WTC11 (cell line): ENCODE measurements at regions not wholly inside any gene's neighbourhood (a gene's known extent, or its start where the extent isn't known, plus 50 kb on each side); places are given as distances from the start of the nearest gene placed in this dataset.

Experiments used
- ATAC-seq: fragments of 200-7000 bp; cut with Tn5 transposase; 2 replicates; pipeline ENCODE4 v1.10.0; 2021; ENCODE audit warnings: mild to moderate bottlenecking, moderate library complexity
- CTCF ChIA-PET: fragments of 300-600 bp; sonication (Branson Sonifier 250); formaldehyde crosslinking; loops from one replicate; lab custom pipeline; 2021; ENCODE audit warnings: antibody characterized with exemption; lab: Charles Lee
- POLR2A ChIA-PET: fragments of 350-600 bp; sonication (Branson Sonifier 250); formaldehyde crosslinking; loops from one replicate; lab custom pipeline; 2021; ENCODE audit warnings: antibody characterized with exemption; lab: Charles Lee
- DNase-seq: peaks from one replicate; pipeline ENCODE4 v3.0.0; 2021; ENCODE audit warnings: low spot score
- H3K27ac Mint-ChIP-seq: 2 replicates; pipeline ENCODE4 v1.8.0; 2021; ENCODE audit warnings: mixed read lengths
- H3K27me3 Mint-ChIP-seq: 2 replicates; pipeline ENCODE4 v1.8.0; 2021; ENCODE audit warnings: low read depth, mild to moderate bottlenecking, moderate library complexity, mixed read lengths
- H3K36me3 Mint-ChIP-seq: 2 replicates; pipeline ENCODE4 v1.8.0; 2021; ENCODE audit warnings: mixed read lengths
- H3K4me1 Mint-ChIP-seq: 2 replicates; pipeline ENCODE4 v1.8.0; 2022; ENCODE audit warnings: mixed read lengths
- H3K4me3 Mint-ChIP-seq: 2 replicates; pipeline ENCODE4 v1.8.0; 2021; ENCODE audit warnings: mild to moderate bottlenecking, moderate library complexity, mixed read lengths
- H3K9me3 Mint-ChIP-seq: 2 replicates; pipeline ENCODE4 v1.8.0; 2021; ENCODE audit warnings: mixed read lengths
- ATF1 ChIP-seq: sonication (generic); formaldehyde crosslinking; IDR thresholded peaks from 2 replicates; pipeline ENCODE4 v1.8.1; 2023; ENCODE audit warnings: mild to moderate bottlenecking, moderate library complexity, missing genetic modification reagents
- CREM ChIP-seq: sonication (generic); formaldehyde crosslinking; IDR thresholded peaks from 2 replicates; pipeline ENCODE4 v1.8.1; 2022; ENCODE audit warnings: mild to moderate bottlenecking, missing genetic modification reagents, moderate library complexity
- FOXJ3 ChIP-seq: sonication (generic); formaldehyde crosslinking; IDR thresholded peaks from 2 replicates; pipeline ENCODE4 v1.9.0; 2021; ENCODE audit warnings: missing genetic modification reagents, mild to moderate bottlenecking, borderline replicate concordance
- FOXK1 ChIP-seq: sonication (generic); formaldehyde crosslinking; IDR thresholded peaks from 2 replicates; pipeline ENCODE4 v1.8.0; 2022; ENCODE audit warnings: mild to moderate bottlenecking, moderate library complexity, missing genetic modification reagents
- GRHL2 ChIP-seq: fragments of 250-450 bp; sonication (Bioruptor Pico); IDR thresholded peaks from 2 replicates; pipeline ENCODE4 v1.8.0; 2022; ENCODE audit warnings: mild to moderate bottlenecking, moderate library complexity; ENCODE audit not compliant: insufficient replicate concordance, severe bottlenecking
- GTF2I ChIP-seq: fragments of 250-450 bp; sonication (Bioruptor Pico); conservative IDR thresholded peaks from 2 replicates; pipeline ENCODE4 v1.4.0; 2021; ENCODE audit warnings: mild to moderate bottlenecking
- KAT7 ChIP-seq: sonication (generic); formaldehyde crosslinking; IDR thresholded peaks from 2 replicates; pipeline ENCODE4 v1.8.1; 2023; ENCODE audit warnings: missing genetic modification reagents, mild to moderate bottlenecking, borderline replicate concordance
- NFYB ChIP-seq: sonication (generic); formaldehyde crosslinking; conservative IDR thresholded peaks from 2 replicates; pipeline ENCODE4 v1.8.0; 2022; ENCODE audit warnings: low read depth, missing genetic modification reagents
- PRRX2 ChIP-seq: fragments of 250-450 bp; sonication (Bioruptor Pico); IDR thresholded peaks from 2 replicates; pipeline ENCODE4 v1.8.0; 2021; ENCODE audit warnings: mild to moderate bottlenecking
- RELA ChIP-seq: sonication (generic); formaldehyde crosslinking; IDR thresholded peaks from 2 replicates; pipeline ENCODE4 v1.8.1; 2022; ENCODE audit warnings: missing genetic modification reagents, mild to moderate bottlenecking, borderline replicate concordance
- TCF7 ChIP-seq: sonication (generic); formaldehyde crosslinking; IDR thresholded peaks from 2 replicates; pipeline ENCODE4 v1.8.0; 2022; ENCODE audit warnings: mild to moderate bottlenecking, low read depth, missing genetic modification reagents, moderate library complexity
- TEAD4 ChIP-seq: sonication (generic); formaldehyde crosslinking; IDR thresholded peaks from 2 replicates; pipeline ENCODE4 v1.8.0; 2022; ENCODE audit warnings: mild to moderate bottlenecking, missing genetic modification reagents
- TF ChIP-seq, protein P1 (sequence below): sonication (generic); formaldehyde crosslinking; IDR thresholded peaks from 2 replicates; pipeline ENCODE4 v1.8.0; 2023; ENCODE audit warnings: missing genetic modification reagents, mild to moderate bottlenecking, borderline replicate concordance
- TF ChIP-seq, protein P2 (sequence below): sonication (generic); formaldehyde crosslinking; IDR thresholded peaks from 2 replicates; pipeline ENCODE4 v1.8.1; 2023; ENCODE audit warnings: mild to moderate bottlenecking, missing genetic modification reagents
- TF ChIP-seq, protein P3 (sequence below): sonication (generic); formaldehyde crosslinking; IDR thresholded peaks from 2 replicates; pipeline ENCODE4 v1.8.0; 2023; ENCODE audit warnings: missing genetic modification reagents
- TF ChIP-seq, protein P4 (sequence below): fragments of 250-450 bp; sonication (Bioruptor Pico); IDR thresholded peaks from 2 replicates; pipeline ENCODE4 v1.8.0; 2021; ENCODE audit warnings: mild to moderate bottlenecking
- TF ChIP-seq, protein P5 (sequence below): sonication (generic); formaldehyde crosslinking; IDR thresholded peaks from 2 replicates; pipeline ENCODE4 v1.8.0; 2022; ENCODE audit warnings: mild to moderate bottlenecking, missing genetic modification reagents
- TF ChIP-seq, protein P6 (sequence below): fragments of 250-450 bp; sonication (Bioruptor Pico); IDR thresholded peaks from 2 replicates; pipeline ENCODE4 v2.1.2; 2022; ENCODE audit warnings: mild to moderate bottlenecking, moderate library complexity
- TF ChIP-seq, protein P7 (sequence below): fragments of 200-600 bp; IDR thresholded peaks from 2 replicates; pipeline ENCODE4 v1.8.0; 2022; ENCODE audit warnings: antibody characterized with exemption
- TF ChIP-seq, protein P8 (sequence below): fragments of 250-450 bp; sonication (Bioruptor Pico); IDR thresholded peaks from 2 replicates; pipeline ENCODE4 v1.9.0; 2021; ENCODE audit warnings: mild to moderate bottlenecking

DNA sequence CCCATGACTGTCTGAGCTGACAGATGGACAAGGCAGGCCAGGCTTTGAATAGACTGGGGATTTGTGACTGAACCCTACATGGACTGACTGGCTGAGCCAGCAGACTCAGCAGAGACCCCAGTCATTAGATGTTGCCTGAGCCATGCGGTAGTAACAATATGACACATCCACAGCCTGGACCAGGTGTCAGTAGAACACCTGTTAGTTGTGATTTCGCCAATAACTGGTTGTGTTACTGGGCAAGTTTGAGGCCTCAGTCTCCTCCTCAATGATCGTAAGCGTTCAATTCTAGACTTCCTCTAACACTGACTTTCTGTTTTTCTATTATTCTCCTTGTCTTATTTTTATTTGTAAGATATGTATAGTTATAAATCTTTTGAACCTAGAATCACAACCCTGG, 311.9 kb upstream of the MAP3K7 start:
- ChIA-PET CTCF (no interaction called here), POLR2A (no interaction called here)
- no peaks in the 10 kb centered on the region for H3K27me3 Mint-ChIP-seq
- H3K27ac Mint-ChIP-seq, result no peak overlapping the region
- H3K4me1 Mint-ChIP-seq, result peaks cover 24% of the 10 kb centered on the region
- H3K9me3 Mint-ChIP-seq, result peaks cover 3% of the 10 kb centered on the region; the same call in 1 of the 2 replicates
- DNase-seq (no peak), ATAC-seq (no peak)
- no peaks in the 10 kb centered on the region for H3K36me3 Mint-ChIP-seq
- no peak overlapping the region for H3K4me3 Mint-ChIP-seq
- TF ChIP-seq, protein P1, sequence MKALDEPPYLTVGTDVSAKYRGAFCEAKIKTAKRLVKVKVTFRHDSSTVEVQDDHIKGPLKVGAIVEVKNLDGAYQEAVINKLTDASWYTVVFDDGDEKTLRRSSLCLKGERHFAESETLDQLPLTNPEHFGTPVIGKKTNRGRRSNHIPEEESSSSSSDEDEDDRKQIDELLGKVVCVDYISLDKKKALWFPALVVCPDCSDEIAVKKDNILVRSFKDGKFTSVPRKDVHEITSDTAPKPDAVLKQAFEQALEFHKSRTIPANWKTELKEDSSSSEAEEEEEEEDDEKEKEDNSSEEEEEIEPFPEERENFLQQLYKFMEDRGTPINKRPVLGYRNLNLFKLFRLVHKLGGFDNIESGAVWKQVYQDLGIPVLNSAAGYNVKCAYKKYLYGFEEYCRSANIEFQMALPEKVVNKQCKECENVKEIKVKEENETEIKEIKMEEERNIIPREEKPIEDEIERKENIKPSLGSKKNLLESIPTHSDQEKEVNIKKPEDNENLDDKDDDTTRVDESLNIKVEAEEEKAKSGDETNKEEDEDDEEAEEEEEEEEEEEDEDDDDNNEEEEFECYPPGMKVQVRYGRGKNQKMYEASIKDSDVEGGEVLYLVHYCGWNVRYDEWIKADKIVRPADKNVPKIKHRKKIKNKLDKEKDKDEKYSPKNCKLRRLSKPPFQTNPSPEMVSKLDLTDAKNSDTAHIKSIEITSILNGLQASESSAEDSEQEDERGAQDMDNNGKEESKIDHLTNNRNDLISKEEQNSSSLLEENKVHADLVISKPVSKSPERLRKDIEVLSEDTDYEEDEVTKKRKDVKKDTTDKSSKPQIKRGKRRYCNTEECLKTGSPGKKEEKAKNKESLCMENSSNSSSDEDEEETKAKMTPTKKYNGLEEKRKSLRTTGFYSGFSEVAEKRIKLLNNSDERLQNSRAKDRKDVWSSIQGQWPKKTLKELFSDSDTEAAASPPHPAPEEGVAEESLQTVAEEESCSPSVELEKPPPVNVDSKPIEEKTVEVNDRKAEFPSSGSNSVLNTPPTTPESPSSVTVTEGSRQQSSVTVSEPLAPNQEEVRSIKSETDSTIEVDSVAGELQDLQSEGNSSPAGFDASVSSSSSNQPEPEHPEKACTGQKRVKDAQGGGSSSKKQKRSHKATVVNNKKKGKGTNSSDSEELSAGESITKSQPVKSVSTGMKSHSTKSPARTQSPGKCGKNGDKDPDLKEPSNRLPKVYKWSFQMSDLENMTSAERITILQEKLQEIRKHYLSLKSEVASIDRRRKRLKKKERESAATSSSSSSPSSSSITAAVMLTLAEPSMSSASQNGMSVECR (CRISPR knock-in tag), result no peak
- TF ChIP-seq, protein P2, sequence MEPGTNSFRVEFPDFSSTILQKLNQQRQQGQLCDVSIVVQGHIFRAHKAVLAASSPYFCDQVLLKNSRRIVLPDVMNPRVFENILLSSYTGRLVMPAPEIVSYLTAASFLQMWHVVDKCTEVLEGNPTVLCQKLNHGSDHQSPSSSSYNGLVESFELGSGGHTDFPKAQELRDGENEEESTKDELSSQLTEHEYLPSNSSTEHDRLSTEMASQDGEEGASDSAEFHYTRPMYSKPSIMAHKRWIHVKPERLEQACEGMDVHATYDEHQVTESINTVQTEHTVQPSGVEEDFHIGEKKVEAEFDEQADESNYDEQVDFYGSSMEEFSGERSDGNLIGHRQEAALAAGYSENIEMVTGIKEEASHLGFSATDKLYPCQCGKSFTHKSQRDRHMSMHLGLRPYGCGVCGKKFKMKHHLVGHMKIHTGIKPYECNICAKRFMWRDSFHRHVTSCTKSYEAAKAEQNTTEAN, result no peak
- no peak for TF ChIP-seq KAT7 (CRISPR knock-in tag)
- TF ChIP-seq, protein P3, sequence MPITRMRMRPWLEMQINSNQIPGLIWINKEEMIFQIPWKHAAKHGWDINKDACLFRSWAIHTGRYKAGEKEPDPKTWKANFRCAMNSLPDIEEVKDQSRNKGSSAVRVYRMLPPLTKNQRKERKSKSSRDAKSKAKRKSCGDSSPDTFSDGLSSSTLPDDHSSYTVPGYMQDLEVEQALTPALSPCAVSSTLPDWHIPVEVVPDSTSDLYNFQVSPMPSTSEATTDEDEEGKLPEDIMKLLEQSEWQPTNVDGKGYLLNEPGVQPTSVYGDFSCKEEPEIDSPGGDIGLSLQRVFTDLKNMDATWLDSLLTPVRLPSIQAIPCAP, result no peak
- TF ChIP-seq, protein P4, sequence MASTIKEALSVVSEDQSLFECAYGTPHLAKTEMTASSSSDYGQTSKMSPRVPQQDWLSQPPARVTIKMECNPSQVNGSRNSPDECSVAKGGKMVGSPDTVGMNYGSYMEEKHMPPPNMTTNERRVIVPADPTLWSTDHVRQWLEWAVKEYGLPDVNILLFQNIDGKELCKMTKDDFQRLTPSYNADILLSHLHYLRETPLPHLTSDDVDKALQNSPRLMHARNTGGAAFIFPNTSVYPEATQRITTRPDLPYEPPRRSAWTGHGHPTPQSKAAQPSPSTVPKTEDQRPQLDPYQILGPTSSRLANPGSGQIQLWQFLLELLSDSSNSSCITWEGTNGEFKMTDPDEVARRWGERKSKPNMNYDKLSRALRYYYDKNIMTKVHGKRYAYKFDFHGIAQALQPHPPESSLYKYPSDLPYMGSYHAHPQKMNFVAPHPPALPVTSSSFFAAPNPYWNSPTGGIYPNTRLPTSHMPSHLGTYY (CRISPR knock-in tag), result no peak

DNA sequence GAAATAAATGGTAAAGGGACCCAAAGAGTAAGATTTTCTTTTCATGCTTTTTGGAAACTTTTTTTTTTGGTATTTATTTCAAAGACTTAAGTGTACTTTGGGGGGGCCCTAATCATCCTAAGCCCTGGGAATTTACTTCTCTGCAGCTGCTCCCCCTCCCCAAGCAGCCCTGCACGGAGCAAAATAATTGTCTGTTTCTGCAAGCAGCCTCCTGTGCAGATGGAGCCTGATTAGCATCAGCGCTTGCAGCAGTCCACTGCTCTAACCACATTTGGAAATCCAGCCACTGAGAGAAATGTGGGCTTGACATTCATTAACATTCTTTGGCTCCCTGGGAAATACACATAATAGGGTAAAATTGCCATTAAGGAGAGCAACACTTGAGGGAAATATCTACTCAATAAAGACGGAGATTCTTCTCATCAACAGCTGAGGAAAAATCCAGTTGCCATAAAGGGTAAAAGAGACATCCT, 309.2 kb upstream of the MAP3K7 start:
- H3K27ac Mint-ChIP-seq, result no peak overlapping the region
- TF ChIP-seq, protein P5, sequence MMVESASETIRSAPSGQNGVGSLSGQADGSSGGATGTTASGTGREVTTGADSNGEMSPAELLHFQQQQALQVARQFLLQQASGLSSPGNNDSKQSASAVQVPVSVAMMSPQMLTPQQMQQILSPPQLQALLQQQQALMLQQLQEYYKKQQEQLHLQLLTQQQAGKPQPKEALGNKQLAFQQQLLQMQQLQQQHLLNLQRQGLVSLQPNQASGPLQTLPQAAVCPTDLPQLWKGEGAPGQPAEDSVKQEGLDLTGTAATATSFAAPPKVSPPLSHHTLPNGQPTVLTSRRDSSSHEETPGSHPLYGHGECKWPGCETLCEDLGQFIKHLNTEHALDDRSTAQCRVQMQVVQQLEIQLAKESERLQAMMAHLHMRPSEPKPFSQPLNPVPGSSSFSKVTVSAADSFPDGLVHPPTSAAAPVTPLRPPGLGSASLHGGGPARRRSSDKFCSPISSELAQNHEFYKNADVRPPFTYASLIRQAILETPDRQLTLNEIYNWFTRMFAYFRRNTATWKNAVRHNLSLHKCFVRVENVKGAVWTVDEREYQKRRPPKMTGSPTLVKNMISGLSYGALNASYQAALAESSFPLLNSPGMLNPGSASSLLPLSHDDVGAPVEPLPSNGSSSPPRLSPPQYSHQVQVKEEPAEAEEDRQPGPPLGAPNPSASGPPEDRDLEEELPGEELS (CRISPR knock-in tag), result no peak
- no peak for TF ChIP-seq TEAD4
- TF ChIP-seq, protein P6, sequence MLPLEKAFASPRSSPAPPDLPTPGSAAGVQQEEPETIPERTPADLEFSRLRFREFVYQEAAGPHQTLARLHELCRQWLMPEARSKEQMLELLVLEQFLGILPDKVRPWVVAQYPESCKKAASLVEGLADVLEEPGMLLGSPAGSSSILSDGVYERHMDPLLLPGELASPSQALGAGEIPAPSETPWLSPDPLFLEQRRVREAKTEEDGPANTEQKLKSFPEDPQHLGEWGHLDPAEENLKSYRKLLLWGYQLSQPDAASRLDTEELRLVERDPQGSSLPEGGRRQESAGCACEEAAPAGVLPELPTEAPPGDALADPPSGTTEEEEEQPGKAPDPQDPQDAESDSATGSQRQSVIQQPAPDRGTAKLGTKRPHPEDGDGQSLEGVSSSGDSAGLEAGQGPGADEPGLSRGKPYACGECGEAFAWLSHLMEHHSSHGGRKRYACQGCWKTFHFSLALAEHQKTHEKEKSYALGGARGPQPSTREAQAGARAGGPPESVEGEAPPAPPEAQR, result no peak
- TF ChIP-seq FOXJ3 (CRISPR knock-in tag), result no peak
- no peak for TF ChIP-seq CREM (CRISPR knock-in tag)
- TF ChIP-seq, protein P7, sequence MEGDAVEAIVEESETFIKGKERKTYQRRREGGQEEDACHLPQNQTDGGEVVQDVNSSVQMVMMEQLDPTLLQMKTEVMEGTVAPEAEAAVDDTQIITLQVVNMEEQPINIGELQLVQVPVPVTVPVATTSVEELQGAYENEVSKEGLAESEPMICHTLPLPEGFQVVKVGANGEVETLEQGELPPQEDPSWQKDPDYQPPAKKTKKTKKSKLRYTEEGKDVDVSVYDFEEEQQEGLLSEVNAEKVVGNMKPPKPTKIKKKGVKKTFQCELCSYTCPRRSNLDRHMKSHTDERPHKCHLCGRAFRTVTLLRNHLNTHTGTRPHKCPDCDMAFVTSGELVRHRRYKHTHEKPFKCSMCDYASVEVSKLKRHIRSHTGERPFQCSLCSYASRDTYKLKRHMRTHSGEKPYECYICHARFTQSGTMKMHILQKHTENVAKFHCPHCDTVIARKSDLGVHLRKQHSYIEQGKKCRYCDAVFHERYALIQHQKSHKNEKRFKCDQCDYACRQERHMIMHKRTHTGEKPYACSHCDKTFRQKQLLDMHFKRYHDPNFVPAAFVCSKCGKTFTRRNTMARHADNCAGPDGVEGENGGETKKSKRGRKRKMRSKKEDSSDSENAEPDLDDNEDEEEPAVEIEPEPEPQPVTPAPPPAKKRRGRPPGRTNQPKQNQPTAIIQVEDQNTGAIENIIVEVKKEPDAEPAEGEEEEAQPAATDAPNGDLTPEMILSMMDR, result no peak
- no peak for TF ChIP-seq TCF7 (CRISPR knock-in tag)
- no peak for TF ChIP-seq ATF1 (CRISPR knock-in tag)
- TF ChIP-seq, protein P8, sequence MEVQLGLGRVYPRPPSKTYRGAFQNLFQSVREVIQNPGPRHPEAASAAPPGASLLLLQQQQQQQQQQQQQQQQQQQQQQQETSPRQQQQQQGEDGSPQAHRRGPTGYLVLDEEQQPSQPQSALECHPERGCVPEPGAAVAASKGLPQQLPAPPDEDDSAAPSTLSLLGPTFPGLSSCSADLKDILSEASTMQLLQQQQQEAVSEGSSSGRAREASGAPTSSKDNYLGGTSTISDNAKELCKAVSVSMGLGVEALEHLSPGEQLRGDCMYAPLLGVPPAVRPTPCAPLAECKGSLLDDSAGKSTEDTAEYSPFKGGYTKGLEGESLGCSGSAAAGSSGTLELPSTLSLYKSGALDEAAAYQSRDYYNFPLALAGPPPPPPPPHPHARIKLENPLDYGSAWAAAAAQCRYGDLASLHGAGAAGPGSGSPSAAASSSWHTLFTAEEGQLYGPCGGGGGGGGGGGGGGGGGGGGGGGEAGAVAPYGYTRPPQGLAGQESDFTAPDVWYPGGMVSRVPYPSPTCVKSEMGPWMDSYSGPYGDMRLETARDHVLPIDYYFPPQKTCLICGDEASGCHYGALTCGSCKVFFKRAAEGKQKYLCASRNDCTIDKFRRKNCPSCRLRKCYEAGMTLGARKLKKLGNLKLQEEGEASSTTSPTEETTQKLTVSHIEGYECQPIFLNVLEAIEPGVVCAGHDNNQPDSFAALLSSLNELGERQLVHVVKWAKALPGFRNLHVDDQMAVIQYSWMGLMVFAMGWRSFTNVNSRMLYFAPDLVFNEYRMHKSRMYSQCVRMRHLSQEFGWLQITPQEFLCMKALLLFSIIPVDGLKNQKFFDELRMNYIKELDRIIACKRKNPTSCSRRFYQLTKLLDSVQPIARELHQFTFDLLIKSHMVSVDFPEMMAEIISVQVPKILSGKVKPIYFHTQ (CRISPR knock-in tag), result no peak
- no peak for TF ChIP-seq GTF2I
- no peak for TF ChIP-seq PRRX2 (CRISPR knock-in tag)
- TF ChIP-seq NFYB, result no peak
- no peak for TF ChIP-seq GRHL2 (CRISPR knock-in tag)
- TF ChIP-seq FOXK1 (CRISPR knock-in tag), result no peak
- TF ChIP-seq RELA, result no peak
- no peak overlapping the region for H3K4me3 Mint-ChIP-seq
- ATAC-seq, result no peak
- H3K27me3 Mint-ChIP-seq, result peaks cover 6% of the 10 kb centered on the region; the same call in 1 of the 2 replicates
- ChIA-PET CTCF (no interaction called here), POLR2A (no interaction called here)
- H3K9me3 Mint-ChIP-seq, result no peaks in the 10 kb centered on the region
- DNase-seq, result no peak
- H3K36me3 Mint-ChIP-seq, result no peaks in the 10 kb centered on the region
- peaks cover 39% of the 10 kb centered on the region for H3K4me1 Mint-ChIP-seq
